Transverse colon (tissue), 3 donors: ENCODE measurements at regions not wholly inside any gene's neighbourhood (a gene's known extent, or its start where the extent isn't known, plus 50 kb on each side); places are given as distances from the start of the nearest gene placed in this dataset.

ENCODE experiments used
- POLR2A ChIP-seq: fragments of 450-650 bp; IDR thresholded peaks from one replicate; pipeline ENCODE4 v1.6.1; 2016; ENCODE audit warnings: antibody characterized with exemption, mild to moderate bottlenecking, moderate library complexity
- TF ChIP-seq, protein P1 (sequence below), 5 experiments: fragments of 200-600 bp in 3 of 5; fragments of 450-650 bp in 2 of 5; sonication (generic) in 3 of 5; IDR thresholded peaks; 1 replicate in 2 of 5; 2 replicates in 3 of 5; pipeline ENCODE4 v1.5.1; 2016 to 2017; ENCODE audit warnings: antibody characterized with exemption in 5 of 5, inconsistent platforms in 3 of 5, mild to moderate bottlenecking in 2 of 5, moderate library complexity in 1 of 5

GRCh38 chr6:145423936-145424335, 311.4 kb downstream of the EPM2A start:
- TF ChIP-seq, protein P1, sequence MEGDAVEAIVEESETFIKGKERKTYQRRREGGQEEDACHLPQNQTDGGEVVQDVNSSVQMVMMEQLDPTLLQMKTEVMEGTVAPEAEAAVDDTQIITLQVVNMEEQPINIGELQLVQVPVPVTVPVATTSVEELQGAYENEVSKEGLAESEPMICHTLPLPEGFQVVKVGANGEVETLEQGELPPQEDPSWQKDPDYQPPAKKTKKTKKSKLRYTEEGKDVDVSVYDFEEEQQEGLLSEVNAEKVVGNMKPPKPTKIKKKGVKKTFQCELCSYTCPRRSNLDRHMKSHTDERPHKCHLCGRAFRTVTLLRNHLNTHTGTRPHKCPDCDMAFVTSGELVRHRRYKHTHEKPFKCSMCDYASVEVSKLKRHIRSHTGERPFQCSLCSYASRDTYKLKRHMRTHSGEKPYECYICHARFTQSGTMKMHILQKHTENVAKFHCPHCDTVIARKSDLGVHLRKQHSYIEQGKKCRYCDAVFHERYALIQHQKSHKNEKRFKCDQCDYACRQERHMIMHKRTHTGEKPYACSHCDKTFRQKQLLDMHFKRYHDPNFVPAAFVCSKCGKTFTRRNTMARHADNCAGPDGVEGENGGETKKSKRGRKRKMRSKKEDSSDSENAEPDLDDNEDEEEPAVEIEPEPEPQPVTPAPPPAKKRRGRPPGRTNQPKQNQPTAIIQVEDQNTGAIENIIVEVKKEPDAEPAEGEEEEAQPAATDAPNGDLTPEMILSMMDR (IDR thresholded peaks at IDR 0.05), result no peak
- no peak for TF ChIP-seq POLR2A
